IPS-NIHi11 (cell line): ENCODE measurements at regions not wholly inside any gene's neighbourhood (a gene's known extent, or its start where the extent isn't known, plus 50 kb on each side); places are given as distances from the start of the nearest gene placed in this dataset.
"Not testable (repeated sequence)": the region's sequence is repeated elsewhere in the genome, so short reads cannot be mapped to it uniquely, and the experiment has no call there.

Experiments
- DNase-seq: peaks from one replicate; pipeline ENCODE4 v3.0.0; 2012; ENCODE audit warnings: mixed read lengths, low spot score

DNA sequence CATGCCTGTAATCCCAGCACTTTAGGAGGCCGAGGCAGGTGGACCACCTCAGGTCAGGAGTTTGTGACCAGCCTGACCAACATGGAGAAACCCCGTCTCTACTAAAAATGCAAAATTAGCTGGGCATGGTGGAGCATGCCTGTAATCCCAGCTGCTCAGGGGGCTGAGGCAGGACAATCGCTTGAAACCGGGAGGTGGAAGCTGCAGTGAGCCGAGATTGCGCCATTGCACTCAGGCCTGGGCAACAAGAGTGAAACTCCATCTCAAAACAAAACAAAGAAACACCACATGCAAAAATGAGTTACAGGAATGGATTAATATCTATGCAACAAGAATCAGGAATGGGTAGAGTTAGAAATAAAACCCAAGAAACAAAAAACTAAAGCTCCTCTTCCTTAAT is 462.3 kb upstream of the POM121L12 start:
- DNase-seq, result not testable (repeated sequence)

DNA sequence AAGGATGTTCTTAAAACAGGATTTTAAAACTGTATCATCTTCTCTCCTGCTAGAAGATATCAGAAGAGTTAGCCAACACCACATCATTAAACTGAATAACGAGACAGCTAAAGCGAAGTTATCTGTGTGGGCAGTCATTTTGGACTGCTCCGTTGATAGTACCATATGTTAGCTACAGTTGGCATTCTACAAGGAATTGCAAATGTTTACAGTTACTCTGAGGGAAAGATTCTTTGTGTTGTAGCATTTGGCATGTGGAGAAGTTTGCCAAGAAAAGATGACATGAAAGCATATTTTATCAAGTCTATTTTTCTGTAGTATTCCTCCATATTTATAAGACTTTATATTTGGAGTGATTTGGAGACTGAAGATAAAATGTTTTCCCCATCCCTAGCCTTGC is 464.4 kb upstream of the POM121L12 start:
- DNase-seq, result no peak

- DNase-seq, result no peak
Observed at GRCh38 chr7:52569151-52569550, 466.3 kb upstream of the POM121L12 start.

GRCh38 chr7:52565974-52566373 is 469.5 kb upstream of the POM121L12 start:
- no peak for DNase-seq

DNA sequence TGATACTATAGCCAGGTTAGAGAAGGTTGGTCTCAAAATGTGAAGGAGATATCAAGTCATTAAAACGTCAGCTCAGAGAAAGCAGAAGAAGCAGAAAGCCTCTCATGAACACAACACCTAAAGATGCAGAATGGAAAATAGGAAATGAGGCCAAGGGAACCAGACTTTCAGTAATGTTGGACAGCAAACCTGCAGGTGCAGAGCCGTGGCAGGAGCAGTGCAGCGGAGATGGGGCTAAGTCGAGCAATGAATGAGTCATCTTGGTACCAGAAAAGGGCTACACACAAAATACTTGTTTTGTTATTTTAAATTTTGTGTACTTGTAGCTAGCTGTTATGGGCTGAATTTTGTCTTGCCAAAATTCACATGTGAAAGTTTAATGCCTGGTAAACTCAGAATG is 479.6 kb upstream of the POM121L12 start:
- DNase-seq, result no peak

GRCh38 chr7:52547308-52547910 is 488.0 kb upstream of the POM121L12 start:
- DNase-seq, result no peak

GRCh38 chr7:52541198-52541765 is 494.2 kb upstream of the POM121L12 start:
- DNase-seq, result not testable (repeated sequence)

GRCh38 chr7:52540041-52540440 is 495.4 kb upstream of the POM121L12 start:
- no peak for DNase-seq

GRCh38 chr7:52539414-52539813 is 496.0 kb upstream of the POM121L12 start:
- no peak for DNase-seq

DNA sequence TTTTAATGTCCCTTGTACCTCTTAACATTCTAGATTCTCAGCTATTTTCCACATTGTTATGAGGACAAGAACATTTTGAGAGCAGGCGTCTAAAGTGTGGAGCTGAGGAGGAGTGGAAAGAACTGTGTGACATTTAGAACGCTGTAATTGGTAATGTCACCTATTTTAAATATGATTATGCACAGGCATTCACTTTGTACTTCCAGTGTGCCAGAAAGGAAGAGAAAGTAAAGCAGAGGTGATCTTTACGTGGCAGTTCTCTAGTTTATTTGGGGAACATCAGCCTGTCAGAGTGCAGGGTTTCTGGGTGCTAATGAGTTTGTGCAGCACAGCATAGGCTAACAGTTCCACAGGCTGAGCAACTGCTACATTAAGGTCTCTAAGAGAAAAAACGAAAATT is 498.4 kb upstream of the POM121L12 start:
- no peak for DNase-seq

GRCh38 chr7:52525772-52526341 is 509.6 kb upstream of the POM121L12 start:
- no peak for DNase-seq

DNA sequence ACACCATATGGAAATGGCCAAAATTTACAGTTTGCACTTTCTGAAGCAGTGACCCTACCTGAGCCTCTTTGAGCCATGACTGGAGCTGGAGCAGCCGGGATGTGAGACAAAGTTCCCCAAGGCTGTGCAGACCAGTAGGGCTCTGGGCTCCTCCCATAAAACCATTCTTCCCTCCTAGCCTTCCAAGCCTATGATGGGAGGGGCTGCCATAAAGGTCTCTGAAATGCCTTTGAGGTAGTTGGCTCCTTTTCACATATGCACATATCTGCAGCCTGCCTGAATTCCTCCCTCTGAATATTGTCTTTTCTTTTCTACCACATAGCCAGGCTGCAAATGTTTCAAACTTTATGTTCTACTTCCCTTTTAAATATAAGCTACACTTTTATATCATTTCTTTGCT is 516.6 kb upstream of the POM121L12 start:
- DNase-seq, result no peak

DNA sequence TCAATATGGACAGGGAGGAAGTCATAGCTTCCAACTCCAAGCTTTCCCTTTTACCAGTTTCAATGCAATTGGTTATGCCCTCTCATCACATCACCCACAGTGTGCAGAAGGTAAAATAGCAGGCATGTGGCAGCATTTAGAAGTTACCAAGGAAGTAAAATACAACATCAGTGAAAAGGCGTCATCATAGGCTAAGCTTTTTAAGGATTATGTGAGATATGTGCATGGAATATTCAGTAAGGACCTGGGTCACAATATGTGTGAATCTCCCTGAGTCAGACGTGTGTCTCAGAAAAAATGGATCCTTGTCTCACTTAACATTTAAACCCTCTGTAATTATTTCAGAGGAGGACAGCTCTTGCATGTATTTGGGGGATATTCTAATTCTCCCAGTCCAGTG is 522.8 kb upstream of the POM121L12 start:
- DNase-seq, result no peak

GRCh38 chr7:52507546-52508255 is 527.7 kb upstream of the POM121L12 start:
- no peak for DNase-seq

- DNase-seq, result no peak
Observed at GRCh38 chr7:52506325-52506724, 529.1 kb upstream of the POM121L12 start.

GRCh38 chr7:52504561-52504960 is 530.9 kb upstream of the POM121L12 start:
- DNase-seq, result no peak

DNA sequence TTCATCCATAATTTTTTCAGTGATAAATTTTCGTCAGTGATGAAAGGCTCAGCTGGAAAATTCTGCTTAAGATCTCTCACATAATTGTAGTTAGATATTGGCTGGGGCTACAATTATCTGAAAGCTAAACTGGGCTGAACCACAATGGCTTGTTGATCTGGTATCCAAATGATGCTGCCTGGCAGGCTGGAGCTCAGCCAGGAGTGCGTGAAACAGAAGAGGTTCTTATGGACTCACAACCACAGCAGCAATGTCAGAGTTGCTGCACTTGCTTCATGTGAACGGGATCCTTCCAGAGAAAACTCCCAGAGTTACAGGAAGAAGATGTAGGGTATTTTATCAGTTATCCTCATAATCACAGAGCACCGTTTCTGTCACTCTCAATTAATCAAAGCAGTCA is 533.2 kb upstream of the POM121L12 start:
- DNase-seq, result no peak

DNA sequence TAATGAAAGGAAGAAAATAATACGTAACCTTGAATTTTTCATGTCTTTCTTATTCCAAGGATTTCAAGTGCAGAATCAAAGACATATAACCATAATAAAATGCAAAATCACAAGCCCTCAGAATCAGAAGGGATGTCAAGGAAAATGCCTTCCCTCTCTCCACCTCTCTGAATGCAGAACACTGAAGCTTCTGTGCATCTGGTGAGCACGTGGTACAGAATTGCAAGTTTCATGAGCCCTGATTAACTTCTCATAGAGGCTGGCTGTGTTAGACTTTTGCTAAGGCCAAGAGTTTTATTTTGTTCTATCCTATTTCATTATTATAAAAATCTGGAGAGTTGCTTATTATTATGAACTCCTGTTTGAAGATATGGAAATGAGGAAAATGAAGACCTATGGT is 533.7 kb upstream of the POM121L12 start:
- DNase-seq, result no peak

- no peak for DNase-seq
Observed at GRCh38 chr7:52500841-52501240, 534.6 kb upstream of the POM121L12 start.

GRCh38 chr7:52498366-52498765 is 537.1 kb upstream of the POM121L12 start:
- no peak for DNase-seq

GRCh38 chr7:52486267-52486666 is 549.2 kb upstream of the POM121L12 start:
- DNase-seq, result no peak

GRCh38 chr7:52482076-52482475 is 553.4 kb upstream of the POM121L12 start:
- DNase-seq, result no peak

- DNase-seq, result no peak
Observed at GRCh38 chr7:52481571-52481970, 553.9 kb upstream of the POM121L12 start.
